Neuron (in vitro differentiated cells): ENCODE measurements at regions not wholly inside any gene's neighbourhood (a gene's known extent, or its start where the extent isn't known, plus 50 kb on each side); places are given as distances from the start of the nearest gene placed in this dataset.

Experiments
- H2AFZ ChIP-seq: one replicate; pipeline ENCODE4 v1.6.1; 2013; ENCODE audit warnings: low read depth, mild to moderate bottlenecking, inconsistent platforms, low read length, moderate library complexity
- H3K27me3 ChIP-seq: one replicate; pipeline ENCODE4 v1.6.1; 2013; ENCODE audit warnings: low read length; ENCODE audit not compliant: insufficient read depth
- H3K36me3 ChIP-seq: one replicate; pipeline ENCODE4 v1.6.1; 2013; ENCODE audit warnings: low read length; ENCODE audit not compliant: insufficient read depth
- H3K4me1 ChIP-seq: one replicate; pipeline ENCODE4 v1.6.1; 2013; ENCODE audit warnings: low read length; ENCODE audit not compliant: insufficient read depth
- H3K4me3 ChIP-seq: 2 replicates; pipeline ENCODE4 v1.5.1; 2013; ENCODE audit warnings: mild to moderate bottlenecking, low read length, moderate library complexity
- H3K9me3 ChIP-seq: one replicate; pipeline ENCODE4 v1.6.1; 2013; ENCODE audit warnings: low read length

DNA sequence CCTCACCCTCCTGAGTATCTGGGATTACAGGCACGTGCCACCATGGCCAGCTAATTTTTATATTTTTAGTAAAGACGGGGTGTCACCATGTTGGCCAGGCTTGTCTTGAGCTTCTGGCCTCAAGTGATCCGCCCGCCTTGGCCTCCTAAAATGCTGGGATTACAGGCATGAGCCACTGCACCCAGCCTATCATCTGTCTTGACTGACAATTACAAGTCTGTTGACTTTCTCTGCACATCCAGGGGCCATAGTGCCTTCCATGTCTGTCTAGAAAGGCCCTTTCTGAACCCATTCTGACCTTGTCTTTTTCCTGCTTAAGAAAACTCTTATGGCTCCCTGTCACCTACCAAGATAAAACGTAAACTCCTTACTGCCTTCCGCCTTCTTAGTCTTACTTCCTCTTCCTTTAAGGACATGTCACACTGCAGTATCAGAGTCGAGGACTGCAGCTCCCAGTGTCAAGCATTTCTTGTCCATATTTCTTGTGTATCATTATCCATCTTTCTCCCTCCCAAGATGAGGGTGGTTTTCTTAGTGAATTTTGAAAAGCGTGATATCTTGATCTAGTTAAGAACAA is 49.9 kb upstream of the SHB start:
- Histone ChIP-seq H3K9me3 (no peaks in the 10 kb centered on the region), H2AFZ (no peak overlapping the region), H3K36me3 (no peaks in the 10 kb centered on the region), H3K27me3 (peaks cover 4% of the 10 kb centered on the region), H3K4me3 (no peak overlapping the region), H3K4me1 (no peaks in the 10 kb centered on the region)
